AG10803 (cell line): ENCODE measurements at regions not wholly inside any gene's neighbourhood (a gene's known extent, or its start where the extent isn't known, plus 50 kb on each side); places are given as distances from the start of the nearest gene placed in this dataset.
"Not testable (repeated sequence)": the region's sequence is repeated elsewhere in the genome, so short reads cannot be mapped to it uniquely, and the experiment has no call there.

ENCODE experiments used
- DNase-seq: peaks from one replicate; pipeline ENCODE4 v3.0.0; 2010; ENCODE audit warnings: low read depth
- H3K4me3 ChIP-seq: 2 replicates; pipeline ENCODE4 v1.5.1; 2011; ENCODE audit warnings: mild to moderate bottlenecking, low read length, control low read depth
- CTCF ChIP-seq: conservative IDR thresholded peaks from 2 replicates; pipeline ENCODE4 v1.5.1; 2011; ENCODE audit warnings: mild to moderate bottlenecking, low read length, control low read depth, inconsistent platforms

GRCh38 chr7:65792726-65793125, 80.1 kb upstream of the VKORC1L1 start:
- DNase-seq, H3K4me3 ChIP-seq: not testable (repeated sequence)

GRCh38 chr7:65794671-65795391, 78.0 kb upstream of the VKORC1L1 start:
- DNase-seq, result peak; percentile 38

GRCh38 chr7:65795392-65795716, 77.5 kb upstream of the VKORC1L1 start:
- not testable (repeated sequence) for DNase-seq, H3K4me3 ChIP-seq

More at GRCh38 chr7:65794671-65795391, 78.0 kb upstream of the VKORC1L1 start:
- not testable (repeated sequence) for H3K4me3 ChIP-seq

GRCh38 chr7:65796205-65796604, 76.7 kb upstream of the VKORC1L1 start:
- no peak for TF ChIP-seq CTCF
- no peak for DNase-seq
- H3K4me3 ChIP-seq, result no peak overlapping the region

- H3K4me3 ChIP-seq, DNase-seq: not testable (repeated sequence)
Measured at GRCh38 chr7:65797086-65797485, 75.8 kb upstream of the VKORC1L1 start.

- H3K4me3 ChIP-seq, DNase-seq: not testable (repeated sequence)
Measured at GRCh38 chr7:65797566-65797965, 75.3 kb upstream of the VKORC1L1 start.

- TF ChIP-seq CTCF, result no peak
- no peak overlapping the region for H3K4me3 ChIP-seq
- DNase-seq, result peak; percentile 44
Measured at GRCh38 chr7:65798111-65799075, 74.5 kb upstream of the VKORC1L1 start.

GRCh38 chr7:65800191-65800590, 72.7 kb upstream of the VKORC1L1 start:
- H3K4me3 ChIP-seq, result not testable (repeated sequence)

GRCh38 chr7:65800890-65801341, 72.0 kb upstream of the VKORC1L1 start:
- DNase-seq, result no peak
- TF ChIP-seq CTCF, result no peak
- H3K4me3 ChIP-seq, result no peak overlapping the region

More at GRCh38 chr7:65800191-65800590, 72.7 kb upstream of the VKORC1L1 start:
- DNase-seq, result not testable (repeated sequence)

- no peak overlapping the region for H3K4me3 ChIP-seq
- no peak for DNase-seq
- no peak for TF ChIP-seq CTCF
Measured at GRCh38 chr7:65804887-65805286, 68.0 kb upstream of the VKORC1L1 start.

- not testable (repeated sequence) for DNase-seq, H3K4me3 ChIP-seq
Measured at GRCh38 chr7:65807067-65807466, 65.8 kb upstream of the VKORC1L1 start.
